A549 (cell line): ENCODE measurements at regions not wholly inside any gene's neighbourhood (a gene's known extent, or its start where the extent isn't known, plus 50 kb on each side); places are given as distances from the start of the nearest gene placed in this dataset.

Source experiments
- BHLHE40 ChIP-seq: IDR thresholded peaks from 2 replicates; pipeline ENCODE4 v1.6.1; 2012; ENCODE audit warnings: low read depth, low read length, inconsistent platforms
- CEBPB ChIP-seq, 2 experiments: fragments of >200 bp in 1 of 2; sonication (Bioruptor Twin) in 1 of 2; formaldehyde crosslinking in 1 of 2; IDR thresholded peaks; 2 replicates each; pipeline ENCODE4 v1.6.1; 2012 to 2016
- EHMT2 ChIP-seq: fragments of 200-600 bp; sonication (generic); IDR thresholded peaks from 2 replicates; pipeline ENCODE4 v1.6.1; 2016; ENCODE audit warnings: antibody characterized with exemption, low read depth, mild to moderate bottlenecking, moderate library complexity
- EP300 ChIP-seq, 2 experiments: fragments of >200 bp; sonication (Bioruptor Twin); formaldehyde crosslinking; IDR thresholded peaks; 2 replicates in 1 of 2; 3 replicates in 1 of 2; pipeline ENCODE4 v1.6.1; 2016 to 2017
- FOSL2 ChIP-seq, 2 experiments: fragments of 450-650 bp in 1 of 2; fragments of >200 bp in 1 of 2; sonication (Bioruptor Twin) in 1 of 2; formaldehyde crosslinking; IDR thresholded peaks; 2 replicates each; pipeline versions ENCODE4 v1.5.0 to v1.6.1; 2016 to 2020; ENCODE audit warnings: mild to moderate bottlenecking in 1 of 2, moderate library complexity in 1 of 2
- NPAS2 ChIP-seq: fragments of 250-450 bp; sonication (Bioruptor Pico); IDR thresholded peaks from 2 replicates; pipeline ENCODE4 v1.8.0; 2022; ENCODE audit warnings: mild to moderate bottlenecking, moderate library complexity, borderline replicate concordance
- POLR2A ChIP-seq: IDR thresholded peaks from 2 replicates; pipeline ENCODE4 v1.6.1; 2012; ENCODE audit warnings: mild to moderate bottlenecking, low read length
- POLR2AphosphoS2 ChIP-seq: conservative IDR thresholded peaks from 2 replicates; pipeline ENCODE4 v1.6.1; 2012; ENCODE audit warnings: low read length, improper control_type of control experiment, inconsistent platforms
- SMC3 ChIP-seq: fragments of >200 bp; sonication (Bioruptor Twin); formaldehyde crosslinking; IDR thresholded peaks from 3 replicates; pipeline ENCODE4 v1.6.1; 2018; ENCODE audit warnings: inconsistent platforms
- TF ChIP-seq, protein P1 (sequence below): IDR thresholded peaks from 2 replicates; pipeline ENCODE4 v1.6.1; 2012; ENCODE audit warnings: low read depth, borderline replicate concordance
- TF ChIP-seq, protein P2 (sequence below): fragments of >200 bp; sonication (Bioruptor Twin); formaldehyde crosslinking; IDR thresholded peaks from 3 replicates; pipeline ENCODE4 v1.5.1; 2016

GRCh38 chr20:50347284-50348063 is 156.8 kb downstream of the CEBPB start:
- TF ChIP-seq POLR2A (no peak), CEBPB (IDR thresholded peaks at IDR 0.05) (no peak), FOSL2 (IDR thresholded peaks at IDR 0.05) (no peak), FOSL2 (CRISPR knock-in tag; IDR thresholded peaks at IDR 0.05) (no peak), EP300 (IDR thresholded peaks at IDR 0.05) (no peak), NPAS2 (CRISPR knock-in tag) (no peak), SMC3 (no peak), BHLHE40 (no peak), POLR2AphosphoS2 (no peak), EHMT2 (no peak)
- TF ChIP-seq, protein P1, sequence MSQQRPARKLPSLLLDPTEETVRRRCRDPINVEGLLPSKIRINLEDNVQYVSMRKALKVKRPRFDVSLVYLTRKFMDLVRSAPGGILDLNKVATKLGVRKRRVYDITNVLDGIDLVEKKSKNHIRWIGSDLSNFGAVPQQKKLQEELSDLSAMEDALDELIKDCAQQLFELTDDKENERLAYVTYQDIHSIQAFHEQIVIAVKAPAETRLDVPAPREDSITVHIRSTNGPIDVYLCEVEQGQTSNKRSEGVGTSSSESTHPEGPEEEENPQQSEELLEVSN, result no peak
- TF ChIP-seq, protein P2, sequence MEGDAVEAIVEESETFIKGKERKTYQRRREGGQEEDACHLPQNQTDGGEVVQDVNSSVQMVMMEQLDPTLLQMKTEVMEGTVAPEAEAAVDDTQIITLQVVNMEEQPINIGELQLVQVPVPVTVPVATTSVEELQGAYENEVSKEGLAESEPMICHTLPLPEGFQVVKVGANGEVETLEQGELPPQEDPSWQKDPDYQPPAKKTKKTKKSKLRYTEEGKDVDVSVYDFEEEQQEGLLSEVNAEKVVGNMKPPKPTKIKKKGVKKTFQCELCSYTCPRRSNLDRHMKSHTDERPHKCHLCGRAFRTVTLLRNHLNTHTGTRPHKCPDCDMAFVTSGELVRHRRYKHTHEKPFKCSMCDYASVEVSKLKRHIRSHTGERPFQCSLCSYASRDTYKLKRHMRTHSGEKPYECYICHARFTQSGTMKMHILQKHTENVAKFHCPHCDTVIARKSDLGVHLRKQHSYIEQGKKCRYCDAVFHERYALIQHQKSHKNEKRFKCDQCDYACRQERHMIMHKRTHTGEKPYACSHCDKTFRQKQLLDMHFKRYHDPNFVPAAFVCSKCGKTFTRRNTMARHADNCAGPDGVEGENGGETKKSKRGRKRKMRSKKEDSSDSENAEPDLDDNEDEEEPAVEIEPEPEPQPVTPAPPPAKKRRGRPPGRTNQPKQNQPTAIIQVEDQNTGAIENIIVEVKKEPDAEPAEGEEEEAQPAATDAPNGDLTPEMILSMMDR, result no peak
